ENCODE measurements at regions not wholly inside any gene's neighbourhood (a gene's known extent, or its start where the extent isn't known, plus 50 kb on each side); places are given as distances from the start of the nearest gene placed in this dataset.

- no peak for TF ChIP-seq HSF1 (IDR thresholded peaks at IDR 0.05; ENCODE audit: low read depth, low read length)
- no peak for TF ChIP-seq RCOR1 (conservative IDR thresholded peaks at IDR 0.05; ENCODE audit: low read depth, low read length)
- TF ChIP-seq EGR1 (IDR thresholded peaks at IDR 0.05; ENCODE audit: borderline replicate concordance in 1 of 2, low read depth in 2 of 2, low read length in 2 of 2): no peak
- no peak for TF ChIP-seq ZBTB4 (CRISPR knock-in tag; IDR thresholded peaks at IDR 0.05)
- no peak for TF ChIP-seq CBX3 (IDR thresholded peaks at IDR 0.05; ENCODE audit: borderline replicate concordance, low read depth)
- TF ChIP-seq PAX8 (IDR thresholded peaks at IDR 0.05): no peak
- no peak for TF ChIP-seq SMAD1 (IDR thresholded peaks at IDR 0.05; ENCODE audit: low read depth, partially characterized antibody)
- TF ChIP-seq PML (IDR thresholded peaks at IDR 0.05; ENCODE audit: low read length): no peak
These were observed 112.5 kb upstream of the IGFBP3 start (continued) for GRCh38 chr7:46033592-46033991.

GRCh38 chr7:46032942-46033341, 111.9 kb upstream of the IGFBP3 start:
- ATAC-seq: no peak
- ChIA-PET POLR2A (no interaction called here), CTCF (no interaction called here), RAD21 (ENCODE audit: unreplicated experiment) (no interaction called here), SMC1A (ENCODE audit: uncharacterized antibody, unreplicated experiment) (no interaction called here)
- no peak overlapping the region for H3K4me2 ChIP-seq (ENCODE audit: control insufficient read depth, insufficient read depth)
- no peak for DNase-seq (ENCODE audit: low read depth, low spot score)
- FAIRE-seq: no peak
- H3K27me3 ChIP-seq (replicated peaks in 1 of 2; ENCODE audit: control insufficient read depth in 2 of 2, insufficient read depth in 2 of 2, low read length in 1 of 2): no peaks in the 10 kb centered on the region
- H2AFZ ChIP-seq (ENCODE audit: control insufficient read depth, low read depth, low read length): no peak overlapping the region
- WGBS (ENCODE audit: insufficient coverage, insufficient replicate concordance, low lambda C conversion rate, missing lambda C conversion rate): 75% methylated on average over 2 of the region's 2 CpGs
- no peak overlapping the region for H3K4me3 ChIP-seq
- H3K9me3 ChIP-seq (replicated peaks; ENCODE audit: control insufficient read depth, insufficient read depth, low read length): no peaks in the 10 kb centered on the region
- H3K27ac ChIP-seq (ENCODE audit: control insufficient read depth, insufficient read depth): no peak overlapping the region
- intact Hi-C loops (cut with micrococcal nuclease; ENCODE audit: unreplicated experiment) (no loop called here), in situ Hi-C loops (cut with MboI) (no loop called here)
- no peaks in the 10 kb centered on the region for H3K79me2 ChIP-seq (ENCODE audit: control insufficient read depth, insufficient read depth, low read length)
- BruUV-seq (replicated peaks): no TSS peak
- no peaks in the 10 kb centered on the region for H3K4me1 ChIP-seq (ENCODE audit: control insufficient read depth, insufficient read depth, low read length)
- no peaks in the 10 kb centered on the region for H4K20me1 ChIP-seq (ENCODE audit: control insufficient read depth, insufficient read depth)
- H3K9ac ChIP-seq (ENCODE audit: control insufficient read depth, insufficient read depth, low read length): no peak overlapping the region
- TF ChIP-seq RB1 (IDR thresholded peaks at IDR 0.05; ENCODE audit: borderline replicate concordance) (no peak), YY1 (IDR thresholded peaks at IDR 0.05; ENCODE audit: low read depth, low read length) (no peak), STAT3 (IDR thresholded peaks at IDR 0.05; ENCODE audit: low read depth, low read length) (no peak), ZNF384 (IDR thresholded peaks at IDR 0.05; ENCODE audit: borderline replicate concordance, low read depth, low read length) (no peak), IKZF1 (conservative IDR thresholded peaks at IDR 0.05) (no peak), PAX8 (IDR thresholded peaks at IDR 0.05) (no peak), BCLAF1 (IDR thresholded peaks at IDR 0.05) (no peak), CHD4 (IDR thresholded peaks at IDR 0.05) (no peak), RUNX3 (IDR thresholded peaks at IDR 0.05; ENCODE audit: low read length) (no peak)
- H3K36me3 ChIP-seq (ENCODE audit: control insufficient read depth in 2 of 2, insufficient read depth in 2 of 2, low read length in 1 of 2): no peaks in the 10 kb centered on the region
